Loucy (cell line): ENCODE measurements at regions not wholly inside any gene's neighbourhood (a gene's known extent, or its start where the extent isn't known, plus 50 kb on each side); places are given as distances from the start of the nearest gene placed in this dataset.

Source experiments
- H2AFZ ChIP-seq: fragments of 200-600 bp; sonication (generic); 2 replicates; pipeline ENCODE4 v1.6.0; 2016; ENCODE audit warnings: antibody characterized with exemption, mild to moderate bottlenecking, low read length, moderate library complexity
- H3F3A ChIP-seq: fragments of 200-600 bp; 2 replicates; pipeline ENCODE4 v1.6.0; 2016; ENCODE audit warnings: antibody characterized with exemption, low read depth, mild to moderate bottlenecking
- H3K27me3 ChIP-seq: fragments of 200-600 bp; sonication (generic); 2 replicates; pipeline ENCODE4 v1.6.1; 2014; ENCODE audit warnings: low read length, mild to moderate bottlenecking; ENCODE audit not compliant: insufficient read depth, poor library complexity, severe bottlenecking
- H3K36me3 ChIP-seq: fragments of 200-600 bp; sonication (generic); 2 replicates; pipeline ENCODE4 v1.6.1; 2016; ENCODE audit warnings: low read length; ENCODE audit not compliant: insufficient read depth
- H3K4me1 ChIP-seq: fragments of 200-600 bp; sonication (generic); 2 replicates; pipeline ENCODE4 v1.5.1; 2014; ENCODE audit warnings: low read length, mild to moderate bottlenecking; ENCODE audit not compliant: insufficient read depth, poor library complexity, severe bottlenecking
- H3K4me2 ChIP-seq: fragments of 200-600 bp; sonication (generic); 2 replicates; pipeline ENCODE4 v1.6.0; 2014; ENCODE audit warnings: antibody characterized with exemption, low read length, low read depth, mild to moderate bottlenecking; ENCODE audit not compliant: poor library complexity, severe bottlenecking
- H3K4me3 ChIP-seq: fragments of 200-600 bp; sonication (generic); 2 replicates; pipeline ENCODE4 v1.5.1; 2014; ENCODE audit warnings: low read length, mild to moderate bottlenecking, mixed read lengths; ENCODE audit not compliant: poor library complexity, severe bottlenecking
- H3K79me2 ChIP-seq: fragments of 200-600 bp; sonication (generic); 2 replicates; pipeline ENCODE4 v1.6.1; 2014; ENCODE audit warnings: low read length; ENCODE audit not compliant: insufficient read depth
- H3K9ac ChIP-seq: fragments of 200-600 bp; sonication (generic); 2 replicates; pipeline ENCODE4 v1.6.0; 2014; ENCODE audit warnings: mild to moderate bottlenecking, low read depth, low read length, moderate library complexity; ENCODE audit not compliant: poor library complexity, severe bottlenecking
- H3K9me2 ChIP-seq: fragments of 200-600 bp; sonication (generic); replicated peaks from 2 replicates; pipeline ENCODE4 v1.6.1; 2016; ENCODE audit warnings: low read depth, low read length, mixed read lengths
- H3K9me3 ChIP-seq: fragments of 200-600 bp; sonication (generic); 2 replicates; pipeline ENCODE4 v1.6.1; 2014; ENCODE audit warnings: mild to moderate bottlenecking, antibody characterized with exemption, low read length, low read depth; ENCODE audit not compliant: insufficient read depth
- H4K20me1 ChIP-seq: fragments of 200-600 bp; sonication (generic); 2 replicates; pipeline ENCODE4 v1.6.0; 2014; ENCODE audit warnings: antibody characterized with exemption, low read length, mild to moderate bottlenecking; ENCODE audit not compliant: insufficient read depth, poor library complexity, severe bottlenecking
- CTCF ChIP-seq: fragments of 200-600 bp; sonication (generic); conservative IDR thresholded peaks from 2 replicates; pipeline ENCODE4 v1.5.1; 2014; ENCODE audit warnings: mild to moderate bottlenecking, antibody characterized with exemption, low read length
- EZH2phosphoT487 ChIP-seq: fragments of 200-600 bp; IDR thresholded peaks from 2 replicates; pipeline ENCODE4 v1.6.1; 2018; ENCODE audit warnings: antibody characterized with exemption, mild to moderate bottlenecking, moderate library complexity, borderline replicate concordance

GRCh38 chr5:13187186-13187585 is 757.3 kb downstream of the DNAH5 start:
- no peaks in the 10 kb centered on the region for H3K79me2 ChIP-seq
- no peaks in the 10 kb centered on the region for H4K20me1 ChIP-seq
- no peaks in the 10 kb centered on the region for H3K27me3 ChIP-seq
- no peaks in the 10 kb centered on the region for H3K36me3 ChIP-seq
- TF ChIP-seq EZH2phosphoT487 (no peak), CTCF (no peak)
- H3K9ac ChIP-seq: no peak overlapping the region
- no peak overlapping the region for H3K4me3 ChIP-seq
- H3F3A ChIP-seq: no peaks in the 10 kb centered on the region
- H3K9me3 ChIP-seq: no peaks in the 10 kb centered on the region
- no peak overlapping the region for H3K4me2 ChIP-seq
- H2AFZ ChIP-seq: no peak overlapping the region
- H3K9me2 ChIP-seq: no peaks in the 10 kb centered on the region
- no peaks in the 10 kb centered on the region for H3K4me1 ChIP-seq

GRCh38 chr5:13186177-13186576 is 758.3 kb downstream of the DNAH5 start:
- Histone ChIP-seq H4K20me1 (no peaks in the 10 kb centered on the region), H3K4me1 (no peaks in the 10 kb centered on the region), H3K27me3 (no peaks in the 10 kb centered on the region), H3K9me3 (no peaks in the 10 kb centered on the region), H3K4me2 (no peak overlapping the region), H3K79me2 (no peaks in the 10 kb centered on the region), H3K4me3 (no peak overlapping the region), H3F3A (no peaks in the 10 kb centered on the region), H3K9ac (no peak overlapping the region), H3K9me2 (no peaks in the 10 kb centered on the region), H2AFZ (no peak overlapping the region), H3K36me3 (no peaks in the 10 kb centered on the region)
- TF ChIP-seq EZH2phosphoT487: no peak

DNA sequence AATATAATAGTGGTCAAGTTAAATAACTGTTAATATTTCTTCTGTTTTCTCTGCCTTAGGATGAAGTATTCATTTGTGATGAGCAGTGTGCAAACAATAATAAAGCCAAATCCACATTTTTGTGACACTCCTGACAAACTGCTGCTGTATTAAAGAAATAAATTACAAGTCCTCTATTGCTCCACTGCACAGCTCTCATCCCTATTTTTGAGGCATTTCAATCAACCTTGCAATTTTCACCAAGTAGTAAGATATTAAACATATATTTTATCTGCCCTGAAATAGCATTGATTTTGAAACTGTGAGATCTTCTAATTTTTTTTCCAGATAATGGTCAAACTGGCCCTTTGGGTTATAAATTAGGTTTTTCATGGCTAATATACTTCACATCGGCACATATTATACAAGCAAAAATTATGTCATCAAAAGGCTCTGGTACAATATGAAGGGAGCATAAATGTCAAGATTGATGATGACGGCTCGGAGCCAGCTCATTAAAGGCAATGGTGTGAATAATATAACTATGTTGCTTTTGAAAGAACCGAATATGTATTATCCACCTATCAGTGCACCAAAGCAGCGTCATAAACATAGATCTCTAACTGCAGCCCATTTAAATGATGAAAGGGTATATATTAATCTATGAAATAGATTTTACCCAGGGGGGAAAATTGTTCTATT is 764.9 kb downstream of the DNAH5 start:
- no peaks in the 10 kb centered on the region for H4K20me1 ChIP-seq
- no peaks in the 10 kb centered on the region for H3K27me3 ChIP-seq
- H2AFZ ChIP-seq: no peak overlapping the region
- H3K9me2 ChIP-seq: no peaks in the 10 kb centered on the region
- H3F3A ChIP-seq: no peaks in the 10 kb centered on the region
- no peak overlapping the region for H3K9ac ChIP-seq
- no peak overlapping the region for H3K4me3 ChIP-seq
- H3K4me2 ChIP-seq: no peak overlapping the region
- H3K36me3 ChIP-seq: no peaks in the 10 kb centered on the region
- no peaks in the 10 kb centered on the region for H3K79me2 ChIP-seq
- H3K4me1 ChIP-seq: no peaks in the 10 kb centered on the region
- TF ChIP-seq CTCF: no peak
- no peaks in the 10 kb centered on the region for H3K9me3 ChIP-seq

DNA sequence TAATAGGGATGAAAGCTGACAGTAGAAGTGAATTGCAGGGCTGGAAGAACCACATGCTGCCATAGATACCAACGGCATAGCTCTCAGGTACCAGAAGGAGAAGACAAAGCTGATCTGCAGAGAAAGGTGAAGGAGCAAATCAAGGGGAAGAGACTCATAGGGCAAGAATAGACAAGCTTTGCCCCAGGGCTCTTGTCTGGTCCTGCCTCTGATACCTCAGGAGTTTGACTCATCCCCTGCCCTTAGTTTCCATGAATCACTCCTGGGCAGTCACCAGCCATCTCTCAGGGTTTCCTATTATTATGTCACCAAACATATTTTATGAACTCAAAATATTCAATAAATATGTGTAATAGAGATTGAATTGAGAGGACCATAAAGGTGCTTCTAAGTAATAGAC is 800.9 kb downstream of the DNAH5 start:
- no peaks in the 10 kb centered on the region for H3F3A ChIP-seq
- H3K4me2 ChIP-seq: no peak overlapping the region
- H2AFZ ChIP-seq: no peak overlapping the region
- TF ChIP-seq EZH2phosphoT487: no peak
- TF ChIP-seq CTCF: no peak
- no peaks in the 10 kb centered on the region for H3K9me2 ChIP-seq
- no peaks in the 10 kb centered on the region for H4K20me1 ChIP-seq
- no peak overlapping the region for H3K9ac ChIP-seq
- no peaks in the 10 kb centered on the region for H3K27me3 ChIP-seq
- no peaks in the 10 kb centered on the region for H3K9me3 ChIP-seq
- no peaks in the 10 kb centered on the region for H3K36me3 ChIP-seq
- no peaks in the 10 kb centered on the region for H3K4me1 ChIP-seq
- H3K4me3 ChIP-seq: no peak overlapping the region
- no peaks in the 10 kb centered on the region for H3K79me2 ChIP-seq
